ENCODE measurements at regions not wholly inside any gene's neighbourhood (a gene's known extent, or its start where the extent isn't known, plus 50 kb on each side); places are given as distances from the start of the nearest gene placed in this dataset.

GRCh38 chr1:58227604-58228003, 318.9 kb downstream of the OMA1 start:
- no peak for TF ChIP-seq CTCF (IDR thresholded peaks at IDR 0.05; ENCODE audit: insufficient read depth, low read length, poor library complexity, severe bottlenecking)
- TF ChIP-seq EZH2phosphoT487 (conservative IDR thresholded peaks at IDR 0.05; ENCODE audit: low read length), result no peak
